GM23338 (cell line): ENCODE measurements at regions not wholly inside any gene's neighbourhood (a gene's known extent, or its start where the extent isn't known, plus 50 kb on each side); places are given as distances from the start of the nearest gene placed in this dataset.

Source experiments
- CREB1 ChIP-seq: fragments of 250-450 bp; sonication (Bioruptor Pico); IDR thresholded peaks from 2 replicates; pipeline ENCODE4 v1.5.0; 2020; ENCODE audit warnings: low read depth, mild to moderate bottlenecking, moderate library complexity
- EZH2 ChIP-seq: fragments of 200-600 bp; sonication (generic); IDR thresholded peaks from one replicate; pipeline ENCODE4 v1.8.0; 2017; ENCODE audit warnings: antibody characterized with exemption, mild to moderate bottlenecking, low read depth; ENCODE audit not compliant: unreplicated experiment
- EZH2phosphoT487 ChIP-seq: fragments of 200-600 bp; sonication (generic); IDR thresholded peaks from one replicate; pipeline ENCODE4 v1.8.1; 2018; ENCODE audit warnings: antibody characterized with exemption; ENCODE audit not compliant: unreplicated experiment
- JUNB ChIP-seq: IDR thresholded peaks from one replicate; pipeline ENCODE4 v1.6.1; 2016; ENCODE audit warnings: antibody characterized with exemption; ENCODE audit not compliant: unreplicated experiment
- POLR2AphosphoS5 ChIP-seq: IDR thresholded peaks from 2 replicates; pipeline ENCODE4 v1.6.1; 2016; ENCODE audit warnings: antibody characterized with exemption, low read depth
- STAT1 ChIP-seq: IDR thresholded peaks from one replicate; pipeline ENCODE4 v1.6.1; 2016; ENCODE audit warnings: antibody characterized with exemption; ENCODE audit not compliant: unreplicated experiment
- ZNF114 ChIP-seq: fragments of 250-450 bp; sonication (Bioruptor Pico); IDR thresholded peaks from 2 replicates; pipeline ENCODE4 v1.5.0; 2020; ENCODE audit warnings: mild to moderate bottlenecking, moderate library complexity
- ZNF331 ChIP-seq: fragments of 250-450 bp; sonication (Bioruptor Pico); IDR thresholded peaks from 2 replicates; pipeline ENCODE4 v1.5.0; 2020; ENCODE audit warnings: low read depth, mild to moderate bottlenecking, moderate library complexity
- TF ChIP-seq, protein P1 (sequence below), 2 experiments: fragments of 200-600 bp in 1 of 2; sonication (generic) in 1 of 2; conservative IDR thresholded peaks; 2 replicates each; pipeline versions ENCODE4 v1.5.1 to v1.6.1; 2016 to 2017; ENCODE audit warnings: antibody characterized with exemption in 2 of 2, low read depth in 2 of 2, mild to moderate bottlenecking in 2 of 2, moderate library complexity in 1 of 2
- TF ChIP-seq, protein P2 (sequence below): IDR thresholded peaks from one replicate; pipeline ENCODE4 v1.6.1; 2018; ENCODE audit warnings: antibody characterized with exemption; ENCODE audit not compliant: unreplicated experiment
- TF ChIP-seq, protein P3 (sequence below): fragments of 250-450 bp; sonication (Bioruptor Pico); IDR thresholded peaks from 2 replicates; pipeline ENCODE4 v1.5.0; 2020; ENCODE audit warnings: mild to moderate bottlenecking, moderate library complexity

DNA sequence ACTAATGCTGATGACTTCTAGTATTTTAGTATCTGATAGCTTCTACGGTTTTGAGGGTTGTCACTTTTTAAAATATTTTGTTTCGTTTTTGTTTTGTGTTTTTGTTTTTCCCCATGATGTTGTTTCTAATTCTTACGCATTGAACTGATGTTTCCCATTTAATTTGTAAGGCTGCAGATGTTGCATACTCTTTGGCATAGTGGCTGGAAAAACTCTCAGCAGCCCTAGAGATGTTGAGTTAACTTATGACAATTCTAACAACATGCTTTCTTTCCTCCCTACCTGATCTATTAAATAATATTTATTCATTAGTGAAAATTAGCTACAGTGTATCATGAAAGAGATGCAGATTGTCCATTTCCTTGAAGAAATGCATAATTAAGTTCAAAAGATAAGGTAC is 559.3 kb upstream of the GRM7 start:
- TF ChIP-seq, protein P1, sequence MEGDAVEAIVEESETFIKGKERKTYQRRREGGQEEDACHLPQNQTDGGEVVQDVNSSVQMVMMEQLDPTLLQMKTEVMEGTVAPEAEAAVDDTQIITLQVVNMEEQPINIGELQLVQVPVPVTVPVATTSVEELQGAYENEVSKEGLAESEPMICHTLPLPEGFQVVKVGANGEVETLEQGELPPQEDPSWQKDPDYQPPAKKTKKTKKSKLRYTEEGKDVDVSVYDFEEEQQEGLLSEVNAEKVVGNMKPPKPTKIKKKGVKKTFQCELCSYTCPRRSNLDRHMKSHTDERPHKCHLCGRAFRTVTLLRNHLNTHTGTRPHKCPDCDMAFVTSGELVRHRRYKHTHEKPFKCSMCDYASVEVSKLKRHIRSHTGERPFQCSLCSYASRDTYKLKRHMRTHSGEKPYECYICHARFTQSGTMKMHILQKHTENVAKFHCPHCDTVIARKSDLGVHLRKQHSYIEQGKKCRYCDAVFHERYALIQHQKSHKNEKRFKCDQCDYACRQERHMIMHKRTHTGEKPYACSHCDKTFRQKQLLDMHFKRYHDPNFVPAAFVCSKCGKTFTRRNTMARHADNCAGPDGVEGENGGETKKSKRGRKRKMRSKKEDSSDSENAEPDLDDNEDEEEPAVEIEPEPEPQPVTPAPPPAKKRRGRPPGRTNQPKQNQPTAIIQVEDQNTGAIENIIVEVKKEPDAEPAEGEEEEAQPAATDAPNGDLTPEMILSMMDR (conservative IDR thresholded peaks at IDR 0.05; ENCODE audit: low read depth in 2 of 2), result no peak
- no peak for TF ChIP-seq POLR2AphosphoS5
- TF ChIP-seq EZH2phosphoT487, result no peak
- no peak for TF ChIP-seq EZH2
- TF ChIP-seq, protein P2, sequence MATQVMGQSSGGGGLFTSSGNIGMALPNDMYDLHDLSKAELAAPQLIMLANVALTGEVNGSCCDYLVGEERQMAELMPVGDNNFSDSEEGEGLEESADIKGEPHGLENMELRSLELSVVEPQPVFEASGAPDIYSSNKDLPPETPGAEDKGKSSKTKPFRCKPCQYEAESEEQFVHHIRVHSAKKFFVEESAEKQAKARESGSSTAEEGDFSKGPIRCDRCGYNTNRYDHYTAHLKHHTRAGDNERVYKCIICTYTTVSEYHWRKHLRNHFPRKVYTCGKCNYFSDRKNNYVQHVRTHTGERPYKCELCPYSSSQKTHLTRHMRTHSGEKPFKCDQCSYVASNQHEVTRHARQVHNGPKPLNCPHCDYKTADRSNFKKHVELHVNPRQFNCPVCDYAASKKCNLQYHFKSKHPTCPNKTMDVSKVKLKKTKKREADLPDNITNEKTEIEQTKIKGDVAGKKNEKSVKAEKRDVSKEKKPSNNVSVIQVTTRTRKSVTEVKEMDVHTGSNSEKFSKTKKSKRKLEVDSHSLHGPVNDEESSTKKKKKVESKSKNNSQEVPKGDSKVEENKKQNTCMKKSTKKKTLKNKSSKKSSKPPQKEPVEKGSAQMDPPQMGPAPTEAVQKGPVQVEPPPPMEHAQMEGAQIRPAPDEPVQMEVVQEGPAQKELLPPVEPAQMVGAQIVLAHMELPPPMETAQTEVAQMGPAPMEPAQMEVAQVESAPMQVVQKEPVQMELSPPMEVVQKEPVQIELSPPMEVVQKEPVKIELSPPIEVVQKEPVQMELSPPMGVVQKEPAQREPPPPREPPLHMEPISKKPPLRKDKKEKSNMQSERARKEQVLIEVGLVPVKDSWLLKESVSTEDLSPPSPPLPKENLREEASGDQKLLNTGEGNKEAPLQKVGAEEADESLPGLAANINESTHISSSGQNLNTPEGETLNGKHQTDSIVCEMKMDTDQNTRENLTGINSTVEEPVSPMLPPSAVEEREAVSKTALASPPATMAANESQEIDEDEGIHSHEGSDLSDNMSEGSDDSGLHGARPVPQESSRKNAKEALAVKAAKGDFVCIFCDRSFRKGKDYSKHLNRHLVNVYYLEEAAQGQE, result no peak
- TF ChIP-seq STAT1, result no peak
- no peak for TF ChIP-seq JUNB
- TF ChIP-seq, protein P3, sequence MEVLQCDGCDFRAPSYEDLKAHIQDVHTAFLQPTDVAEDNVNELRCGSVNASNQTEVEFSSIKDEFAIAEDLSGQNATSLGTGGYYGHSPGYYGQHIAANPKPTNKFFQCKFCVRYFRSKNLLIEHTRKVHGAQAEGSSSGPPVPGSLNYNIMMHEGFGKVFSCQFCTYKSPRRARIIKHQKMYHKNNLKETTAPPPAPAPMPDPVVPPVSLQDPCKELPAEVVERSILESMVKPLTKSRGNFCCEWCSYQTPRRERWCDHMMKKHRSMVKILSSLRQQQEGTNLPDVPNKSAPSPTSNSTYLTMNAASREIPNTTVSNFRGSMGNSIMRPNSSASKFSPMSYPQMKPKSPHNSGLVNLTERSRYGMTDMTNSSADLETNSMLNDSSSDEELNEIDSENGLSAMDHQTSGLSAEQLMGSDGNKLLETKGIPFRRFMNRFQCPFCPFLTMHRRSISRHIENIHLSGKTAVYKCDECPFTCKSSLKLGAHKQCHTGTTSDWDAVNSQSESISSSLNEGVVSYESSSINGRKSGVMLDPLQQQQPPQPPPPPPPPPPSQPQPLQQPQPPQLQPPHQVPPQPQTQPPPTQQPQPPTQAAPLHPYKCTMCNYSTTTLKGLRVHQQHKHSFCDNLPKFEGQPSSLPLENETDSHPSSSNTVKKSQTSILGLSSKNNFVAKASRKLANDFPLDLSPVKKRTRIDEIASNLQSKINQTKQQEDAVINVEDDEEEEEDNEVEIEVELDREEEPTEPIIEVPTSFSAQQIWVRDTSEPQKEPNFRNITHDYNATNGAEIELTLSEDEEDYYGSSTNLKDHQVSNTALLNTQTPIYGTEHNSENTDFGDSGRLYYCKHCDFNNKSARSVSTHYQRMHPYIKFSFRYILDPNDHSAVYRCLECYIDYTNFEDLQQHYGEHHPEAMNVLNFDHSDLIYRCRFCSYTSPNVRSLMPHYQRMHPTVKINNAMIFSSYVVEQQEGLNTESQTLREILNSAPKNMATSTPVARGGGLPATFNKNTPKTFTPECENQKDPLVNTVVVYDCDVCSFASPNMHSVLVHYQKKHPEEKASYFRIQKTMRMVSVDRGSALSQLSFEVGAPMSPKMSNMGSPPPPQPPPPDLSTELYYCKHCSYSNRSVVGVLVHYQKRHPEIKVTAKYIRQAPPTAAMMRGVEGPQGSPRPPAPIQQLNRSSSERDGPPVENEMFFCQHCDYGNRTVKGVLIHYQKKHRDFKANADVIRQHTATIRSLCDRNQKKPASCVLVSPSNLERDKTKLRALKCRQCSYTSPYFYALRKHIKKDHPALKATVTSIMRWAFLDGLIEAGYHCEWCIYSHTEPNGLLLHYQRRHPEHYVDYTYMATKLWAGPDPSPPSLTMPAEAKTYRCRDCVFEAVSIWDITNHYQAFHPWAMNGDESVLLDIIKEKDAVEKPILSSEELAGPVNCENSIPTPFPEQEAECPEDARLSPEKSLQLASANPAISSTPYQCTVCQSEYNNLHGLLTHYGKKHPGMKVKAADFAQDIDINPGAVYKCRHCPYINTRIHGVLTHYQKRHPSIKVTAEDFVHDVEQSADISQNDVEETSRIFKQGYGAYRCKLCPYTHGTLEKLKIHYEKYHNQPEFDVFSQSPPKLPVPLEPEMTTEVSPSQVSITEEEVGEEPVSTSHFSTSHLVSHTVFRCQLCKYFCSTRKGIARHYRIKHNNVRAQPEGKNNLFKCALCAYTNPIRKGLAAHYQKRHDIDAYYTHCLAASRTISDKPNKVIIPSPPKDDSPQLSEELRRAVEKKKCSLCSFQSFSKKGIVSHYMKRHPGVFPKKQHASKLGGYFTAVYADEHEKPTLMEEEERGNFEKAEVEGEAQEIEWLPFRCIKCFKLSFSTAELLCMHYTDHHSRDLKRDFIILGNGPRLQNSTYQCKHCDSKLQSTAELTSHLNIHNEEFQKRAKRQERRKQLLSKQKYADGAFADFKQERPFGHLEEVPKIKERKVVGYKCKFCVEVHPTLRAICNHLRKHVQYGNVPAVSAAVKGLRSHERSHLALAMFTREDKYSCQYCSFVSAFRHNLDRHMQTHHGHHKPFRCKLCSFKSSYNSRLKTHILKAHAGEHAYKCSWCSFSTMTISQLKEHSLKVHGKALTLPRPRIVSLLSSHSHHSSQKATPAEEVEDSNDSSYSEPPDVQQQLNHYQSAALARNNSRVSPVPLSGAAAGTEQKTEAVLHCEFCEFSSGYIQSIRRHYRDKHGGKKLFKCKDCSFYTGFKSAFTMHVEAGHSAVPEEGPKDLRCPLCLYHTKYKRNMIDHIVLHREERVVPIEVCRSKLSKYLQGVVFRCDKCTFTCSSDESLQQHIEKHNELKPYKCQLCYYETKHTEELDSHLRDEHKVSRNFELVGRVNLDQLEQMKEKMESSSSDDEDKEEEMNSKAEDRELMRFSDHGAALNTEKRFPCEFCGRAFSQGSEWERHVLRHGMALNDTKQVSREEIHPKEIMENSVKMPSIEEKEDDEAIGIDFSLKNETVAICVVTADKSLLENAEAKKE (CRISPR knock-in tag), result no peak
- no peak for TF ChIP-seq CREB1
- no peak for TF ChIP-seq ZNF331
- TF ChIP-seq ZNF114 (CRISPR knock-in tag), result no peak
